Caki2 (cell line): ENCODE measurements at regions not wholly inside any gene's neighbourhood (a gene's known extent, or its start where the extent isn't known, plus 50 kb on each side); places are given as distances from the start of the nearest gene placed in this dataset.

ENCODE experiments used
- DNase-seq: peaks from one replicate; pipeline ENCODE4 v3.0.0-alpha.2; 2015; ENCODE audit warnings: low read depth
- in situ Hi-C: cut with HindIII; loops from 2 replicates; pipeline ENCODE4 v1.10.0; 2016; ENCODE audit warnings: low sequenced_read_pairs, low pct_unique_long_range_greater_than_20kb, mixed read lengths

GRCh38 chr7:42400961-42401360 is 164.0 kb upstream of the GLI3 start:
- in situ Hi-C loops, result no loop called here

DNA sequence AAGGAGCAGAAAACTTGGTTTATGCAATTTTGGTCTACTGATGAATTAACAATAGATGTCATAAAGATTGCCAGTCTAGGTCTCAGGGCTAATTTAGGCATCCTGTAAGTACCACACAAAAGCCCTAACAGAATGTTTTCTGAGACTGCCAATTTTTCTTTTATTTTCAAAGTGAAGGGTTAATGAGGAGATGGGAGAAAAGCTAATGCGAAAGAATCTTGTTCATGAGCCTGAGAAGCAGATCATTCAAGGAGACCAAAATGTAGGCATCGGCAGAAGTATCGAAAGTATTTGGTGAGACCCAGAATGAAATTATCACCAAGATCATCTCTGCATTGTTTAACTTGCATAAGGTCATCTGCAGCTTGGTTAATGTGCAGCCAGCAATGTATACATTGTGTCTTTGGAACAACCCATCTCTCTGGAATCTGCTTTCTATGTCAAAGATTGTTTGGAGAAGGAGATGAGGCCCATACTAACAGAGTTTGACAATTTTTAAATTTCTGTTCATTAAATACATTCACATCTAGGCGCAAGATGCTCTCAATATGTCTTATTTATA is 163.3 kb upstream of the GLI3 start:
- in situ Hi-C loops, result no loop called here
- no peak for DNase-seq

More at GRCh38 chr7:42400961-42401360, 164.0 kb upstream of the GLI3 start:
- no peak for DNase-seq

- no peak for DNase-seq
- in situ Hi-C loops, result no loop called here
Observed at GRCh38 chr7:42395607-42396006, 158.6 kb upstream of the GLI3 start.

DNA sequence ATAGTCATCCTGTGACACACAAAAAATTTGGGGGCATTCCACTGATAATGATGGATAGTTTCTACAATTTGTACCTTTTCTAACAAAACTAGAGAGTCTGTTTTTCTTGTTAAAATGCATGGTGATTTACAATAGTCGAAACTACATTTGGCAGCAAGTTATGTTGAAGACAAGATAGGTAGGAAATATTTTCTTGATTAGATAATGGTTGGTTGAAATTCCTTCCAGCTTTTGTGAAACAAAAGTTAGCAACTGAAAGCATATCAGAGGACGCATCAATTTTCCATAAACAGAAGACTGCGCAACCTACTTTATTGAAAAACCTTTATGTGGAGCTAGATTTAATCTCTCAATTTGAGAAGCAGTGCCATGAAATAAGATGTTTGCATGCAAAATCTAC is 155.8 kb upstream of the GLI3 start:
- DNase-seq, result no peak
- in situ Hi-C loops, result no loop called here

DNA sequence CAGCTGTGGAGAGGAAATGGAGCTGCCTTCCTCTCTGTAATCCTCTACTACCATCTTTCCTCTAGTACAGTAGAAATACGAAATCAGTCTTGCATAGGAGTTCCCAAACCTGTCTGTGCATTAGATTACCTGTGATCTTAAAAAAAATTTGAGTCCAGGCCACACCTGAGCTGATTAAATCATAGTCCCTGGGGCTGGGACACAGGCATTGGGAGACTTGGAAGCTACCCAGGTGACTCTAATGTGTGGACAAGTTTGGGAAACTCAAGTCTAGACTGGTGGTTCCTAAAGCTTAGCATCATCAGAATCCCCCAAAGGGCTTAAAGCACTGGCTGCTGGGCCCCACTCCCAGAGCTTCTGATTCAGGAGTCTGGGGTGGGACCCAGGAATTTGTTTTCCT is 152.7 kb upstream of the GLI3 start:
- in situ Hi-C loops, result no loop called here
- DNase-seq, result no peak

- in situ Hi-C loops, result no loop called here
Observed at GRCh38 chr7:42385912-42386311, 148.9 kb upstream of the GLI3 start.

GRCh38 chr7:42381161-42381560 is 144.2 kb upstream of the GLI3 start:
- DNase-seq, result no peak
- in situ Hi-C loops, result no loop called here

More at GRCh38 chr7:42385912-42386311, 148.9 kb upstream of the GLI3 start:
- DNase-seq, result no peak

DNA sequence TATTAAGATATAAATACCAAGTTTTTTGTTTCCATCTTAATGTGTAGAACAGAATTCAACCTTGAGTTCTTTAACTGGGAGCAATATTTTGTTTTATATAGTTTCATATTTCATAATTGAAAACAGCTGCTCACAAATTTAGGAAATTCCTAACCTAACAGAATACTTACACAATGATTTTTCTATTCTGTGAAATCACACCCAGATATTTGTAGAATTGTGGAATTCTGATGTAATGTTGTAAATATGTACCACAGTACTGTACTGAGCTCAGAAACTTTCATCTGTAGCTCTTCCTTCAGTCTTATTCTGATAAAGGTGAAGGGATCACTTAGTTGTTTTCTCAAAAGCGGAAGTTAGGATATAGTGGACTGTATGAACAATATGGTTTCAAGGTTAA is 143.4 kb upstream of the GLI3 start:
- in situ Hi-C loops, result no loop called here
- no peak for DNase-seq

DNA sequence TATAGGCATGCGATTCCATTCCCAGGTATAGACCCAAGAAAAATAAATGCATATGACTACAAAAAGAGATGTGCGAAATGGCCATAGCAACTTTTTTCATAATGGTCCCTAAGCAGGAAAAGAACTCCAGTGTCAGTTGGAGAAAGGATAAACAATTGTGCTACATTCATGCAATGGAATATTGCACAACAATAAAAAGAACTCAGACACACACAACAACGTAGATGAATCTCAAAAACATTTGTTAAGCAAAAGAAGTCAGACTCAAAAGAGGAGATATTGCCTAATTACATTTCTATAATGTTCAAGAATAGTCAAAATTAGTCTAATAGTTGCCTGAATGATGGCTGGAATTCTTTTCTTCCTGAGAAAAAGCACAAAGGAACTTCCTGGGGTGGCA is 141.1 kb upstream of the GLI3 start:
- no peak for DNase-seq
- in situ Hi-C loops, result no loop called here

DNA sequence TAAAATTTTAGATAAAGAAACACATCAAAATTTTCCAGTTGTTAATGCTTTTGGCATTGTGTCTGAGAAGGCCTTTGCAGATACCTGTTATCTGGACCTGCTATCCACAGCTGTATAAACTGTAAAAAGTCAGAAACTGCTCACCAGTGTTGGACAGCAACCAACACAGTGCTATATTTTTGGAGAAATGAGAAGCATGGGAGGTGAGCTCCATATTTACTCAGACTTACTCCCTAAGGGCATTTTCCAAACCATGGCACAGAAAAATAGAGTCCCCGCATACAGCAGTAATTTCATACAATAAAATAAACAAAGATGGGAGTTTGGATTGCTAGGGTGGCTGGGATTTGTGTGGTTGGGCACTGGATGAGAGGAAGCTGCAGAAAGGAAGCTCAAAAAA is 136.3 kb upstream of the GLI3 start:
- in situ Hi-C loops, result no loop called here
- no peak for DNase-seq

GRCh38 chr7:42372479-42372878 is 135.5 kb upstream of the GLI3 start:
- in situ Hi-C loops, result no loop called here

DNA sequence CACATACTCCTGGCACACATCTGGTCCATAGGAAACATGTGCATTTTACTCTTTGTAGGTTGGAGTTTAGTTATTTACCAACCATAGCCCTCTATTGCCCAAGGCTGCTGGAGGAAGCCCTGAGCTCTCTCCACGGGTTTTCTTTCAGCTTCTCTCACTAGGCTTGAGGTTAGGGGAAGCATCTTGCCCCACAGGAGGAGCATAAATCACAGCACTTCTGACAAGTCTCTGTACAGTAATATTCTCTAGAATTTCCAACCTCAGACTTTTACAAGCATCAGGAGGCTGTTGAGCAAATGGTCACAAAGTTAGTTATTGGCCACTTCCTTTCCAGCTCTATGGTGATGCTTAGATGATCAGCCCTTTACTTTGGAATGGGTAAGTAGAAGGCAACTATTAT is 122.9 kb upstream of the GLI3 start:
- DNase-seq, result no peak
- in situ Hi-C loops, result no loop called here

More at GRCh38 chr7:42372479-42372878, 135.5 kb upstream of the GLI3 start:
- peak; percentile 39 for DNase-seq

DNA sequence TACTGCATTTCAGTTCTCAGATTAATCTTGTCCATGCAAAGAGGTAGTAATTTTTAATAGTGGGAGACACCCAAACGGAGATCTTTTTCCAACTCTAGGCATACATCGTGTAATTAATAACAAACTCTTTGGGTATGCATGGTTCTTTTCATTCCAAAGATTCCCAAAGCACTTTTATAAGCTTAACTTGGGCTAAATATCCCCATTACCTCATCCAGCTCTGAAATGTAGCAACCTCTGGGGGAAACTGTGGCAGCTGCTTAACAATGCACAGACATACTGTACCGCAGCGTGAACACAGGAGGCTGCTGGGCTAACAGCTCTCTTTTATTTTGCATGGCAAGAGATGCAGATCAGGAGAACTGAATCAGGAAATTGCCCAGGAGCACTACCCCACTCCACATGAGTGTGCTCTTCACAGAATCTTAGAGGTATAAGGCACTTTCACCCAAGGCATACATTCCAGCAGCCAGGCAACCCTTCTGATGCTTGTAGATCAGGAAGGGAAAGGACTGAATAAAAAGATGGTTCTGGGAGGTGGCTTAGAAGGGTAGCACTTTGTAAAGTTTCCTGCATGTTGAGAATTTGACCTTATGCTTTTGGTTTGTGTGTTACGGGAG is 114.4 kb upstream of the GLI3 start:
- in situ Hi-C loops, result no loop called here
- DNase-seq, result no peak

DNA sequence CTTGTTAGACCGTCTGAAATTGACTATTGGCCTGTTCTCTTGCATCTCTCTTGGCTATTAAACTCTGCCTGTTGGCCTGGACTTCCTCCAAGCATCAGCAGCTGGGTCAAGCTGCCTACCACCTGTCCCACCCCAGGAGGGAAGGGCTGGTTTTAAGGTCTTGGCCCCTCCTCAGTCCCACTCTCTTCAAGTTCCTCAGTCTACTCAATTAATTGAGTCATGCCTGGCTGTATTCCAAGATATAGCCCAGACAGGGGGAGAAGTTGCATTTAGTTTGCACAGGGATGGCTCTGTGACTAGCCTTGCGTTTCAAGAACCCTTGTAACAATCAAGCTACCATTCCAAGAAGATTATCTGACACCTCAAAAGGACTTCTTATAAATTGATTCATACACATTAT is 113.8 kb upstream of the GLI3 start:
- in situ Hi-C loops, result no loop called here
- DNase-seq, result peak; percentile 5

DNA sequence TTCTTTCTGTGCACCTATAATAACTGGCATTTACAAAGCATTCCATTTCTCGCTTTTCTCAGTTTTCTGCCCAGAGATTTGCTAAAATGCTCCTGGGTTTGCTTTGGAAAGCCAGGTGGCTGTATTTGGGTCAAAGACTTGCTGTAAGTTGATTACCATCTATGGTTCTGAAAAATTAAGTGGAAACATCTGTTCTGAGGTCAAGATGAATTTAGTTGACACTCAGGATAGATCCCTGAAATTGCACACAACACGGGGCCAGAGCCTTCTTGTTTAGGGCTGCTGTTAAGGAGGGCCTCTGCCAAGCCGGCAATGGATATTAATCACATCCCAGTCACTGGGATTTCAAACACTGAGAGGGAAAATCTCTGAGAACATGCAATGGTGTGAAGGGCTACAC is 111.6 kb upstream of the GLI3 start:
- no peak for DNase-seq
- in situ Hi-C loops, result no loop called here

DNA sequence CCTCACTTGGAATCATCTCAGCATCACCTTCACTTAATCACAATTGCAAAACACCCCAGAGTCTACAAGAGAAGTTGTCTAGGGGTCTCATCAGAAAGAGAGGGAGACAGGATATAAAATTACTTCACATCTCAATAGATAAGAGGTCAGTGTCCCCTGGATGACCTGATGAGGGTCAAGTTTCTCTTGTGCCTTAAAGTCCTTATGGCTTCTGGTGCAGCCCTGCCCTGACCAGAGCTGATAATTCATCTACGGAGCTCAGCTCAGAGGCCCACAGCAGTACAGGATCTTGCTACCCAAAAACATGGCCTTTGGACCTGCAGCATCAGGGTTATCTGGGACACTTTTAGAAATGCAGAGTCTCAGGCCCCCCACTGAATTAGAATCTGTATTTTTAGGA is 111.1 kb upstream of the GLI3 start:
- no peak for DNase-seq
- in situ Hi-C loops, result no loop called here

DNA sequence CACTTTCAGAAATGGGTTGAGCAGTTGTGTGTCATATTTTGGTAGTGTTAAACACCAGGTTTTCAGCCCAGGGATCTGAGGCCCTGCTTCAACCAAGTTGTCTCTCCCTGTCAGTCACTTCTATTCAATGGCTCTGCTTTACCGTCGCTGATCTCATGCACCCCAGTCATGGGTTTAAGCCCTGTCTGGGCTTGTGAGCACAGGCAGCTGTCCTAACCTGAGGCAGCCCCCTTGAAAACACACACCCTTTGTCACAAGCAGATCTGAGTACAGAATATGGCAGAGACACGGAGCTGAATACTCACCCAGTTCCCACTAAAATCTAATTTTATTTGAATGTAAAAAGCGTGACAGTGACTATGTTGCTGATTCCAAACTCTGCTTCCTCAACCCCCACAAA is 110.6 kb upstream of the GLI3 start:
- in situ Hi-C loops, result no loop called here
- no peak for DNase-seq

DNA sequence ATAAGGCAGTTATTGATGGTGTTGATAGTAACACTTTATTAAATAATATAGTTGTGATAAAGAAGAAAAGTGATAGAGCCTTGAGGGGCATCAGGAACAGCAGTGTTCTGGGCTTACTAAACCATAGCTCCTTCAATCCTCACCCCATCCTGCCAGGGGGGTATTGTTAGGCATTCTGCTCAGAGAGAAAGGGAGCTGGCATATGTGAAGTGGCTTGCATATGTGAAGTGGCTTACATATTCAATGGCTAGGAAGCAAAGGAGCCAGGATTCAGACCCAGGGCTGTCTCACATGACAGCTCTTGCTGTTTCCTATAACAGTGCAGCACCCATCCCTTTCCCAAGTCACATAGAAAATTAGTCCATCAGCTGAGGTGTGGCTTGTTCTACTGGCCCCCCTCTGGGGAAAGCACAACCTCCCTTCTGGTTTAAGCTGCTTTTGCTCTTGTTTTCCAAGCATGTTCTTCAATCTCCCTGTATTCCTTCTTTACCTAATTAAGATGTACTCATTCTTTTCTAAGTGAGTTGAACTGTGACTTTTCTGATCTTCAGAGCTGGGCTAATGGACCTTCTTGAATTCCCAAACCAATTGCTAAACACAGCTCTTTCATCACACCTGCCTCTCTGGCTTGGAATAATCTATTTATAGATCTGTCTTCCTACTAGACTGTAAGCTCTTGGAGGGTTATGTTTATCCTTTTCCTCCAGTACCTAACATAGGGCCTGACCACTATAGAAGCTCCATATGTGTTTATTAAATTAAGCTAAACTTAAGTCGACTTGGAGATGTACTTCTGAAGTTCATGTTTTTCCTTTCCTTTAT is 108.7 kb upstream of the GLI3 start:
- DNase-seq, result no peak
- in situ Hi-C loops, result no loop called here

GRCh38 chr7:42344198-42344755 is 107.3 kb upstream of the GLI3 start:
- no peak for DNase-seq
- in situ Hi-C loops, result no loop called here
